BLaER1 treated with 17β-estradiol and CSF1 and Interleukin-3, amounts not matched to agents 10 nM and 100 nM (cell line): ENCODE measurements at regions not wholly inside any gene's neighbourhood (a gene's known extent, or its start where the extent isn't known, plus 50 kb on each side); places are given as distances from the start of the nearest gene placed in this dataset.
A peak's percentile ranks its signal among the peaks of the same experiment; 100 is the strongest.
"Not testable (repeated sequence)": the region's sequence is repeated elsewhere in the genome, so short reads cannot be mapped to it uniquely, and the experiment has no call there.

ENCODE experiments used
- H3K27ac ChIP-seq, 11 experiments: shearing (Covaris generic); formaldehyde crosslinking; 2 replicates each; pipeline ENCODE4 v1.8.1; 2022
- H3K27me3 ChIP-seq, 11 experiments: shearing (Covaris generic); formaldehyde crosslinking; 2 replicates each; pipeline ENCODE4 v1.8.1; 2022
- H3K36me3 ChIP-seq, 11 experiments: shearing (Covaris generic); formaldehyde crosslinking; 2 replicates each; pipeline ENCODE4 v1.8.1; 2022
- H3K4me1 ChIP-seq, 10 experiments: shearing (Covaris generic); formaldehyde crosslinking; 2 replicates each; pipeline ENCODE4 v1.8.1; 2022
- H3K4me2 ChIP-seq, 11 experiments: shearing (Covaris generic); formaldehyde crosslinking; 2 replicates each; pipeline ENCODE4 v1.8.1; 2022
- H3K4me3 ChIP-seq, 10 experiments: shearing (Covaris generic); formaldehyde crosslinking; 2 replicates each; pipeline ENCODE4 v1.8.1; 2022
- H3K9ac ChIP-seq, 11 experiments: shearing (Covaris generic); formaldehyde crosslinking; 2 replicates each; pipeline ENCODE4 v1.8.1; 2022
- H3K9me3 ChIP-seq, 11 experiments: shearing (Covaris generic); formaldehyde crosslinking; replicated peaks in 1 of 11; 2 replicates each; pipeline ENCODE4 v1.8.1; 2022
- H4K20me1 ChIP-seq, 11 experiments: shearing (Covaris generic); formaldehyde crosslinking; 2 replicates each; pipeline ENCODE4 v1.8.1; 2022
- Cebpa-rat ChIP-seq, 11 experiments: shearing (Covaris generic); IDR thresholded peaks; 2 replicates each; pipeline ENCODE4 v1.8.1; 2022

- H3K9me3 ChIP-seq = no peaks in the 10 kb centered on the region
- H3K27ac ChIP-seq = no peak overlapping the region
- H3K36me3 ChIP-seq = no peaks in the 10 kb centered on the region
- H3K27me3 ChIP-seq = no peaks in the 10 kb centered on the region
- no peaks in the 10 kb centered on the region for H4K20me1 ChIP-seq
- peaks cover 0 to 4% (median 0%) of the 10 kb centered on the region in 10 experiments; a peak in 2 of 20 replicates for H3K4me1 ChIP-seq
- no peak overlapping the region for H3K9ac ChIP-seq
- TF ChIP-seq Cebpa-rat (IDR thresholded peaks at IDR 0.05) = no peak
- no peak overlapping the region for H3K4me3 ChIP-seq
- H3K4me2 ChIP-seq = 0 out of 22 replicates have a peak overlapping the region, but pooled peaks of 1 of the 11 experiments have one; percentile 1
These were observed 418.6 kb downstream of the NELL2 start for GRCh38 chr12:44457465-44457864.

DNA sequence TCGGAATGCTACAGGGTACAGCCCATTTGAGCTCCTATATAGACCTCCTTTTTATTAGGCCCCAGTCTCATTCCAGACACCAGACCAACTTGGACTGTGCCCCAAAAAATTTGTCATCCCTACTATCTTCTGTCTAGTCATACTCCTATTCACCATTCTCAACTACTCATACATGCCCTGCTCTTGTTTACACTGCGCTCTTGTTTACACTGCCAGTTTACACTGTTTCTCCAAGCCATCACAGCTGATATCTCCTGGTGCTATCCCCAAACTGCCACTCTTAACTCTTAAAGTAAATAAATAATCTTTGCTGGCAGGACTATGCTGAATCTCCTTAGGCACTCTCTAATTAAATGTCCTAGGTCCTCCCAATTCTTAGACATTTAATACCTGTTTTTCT, 421.2 kb downstream of the NELL2 start:
- H3K4me3 ChIP-seq, H3K9ac ChIP-seq, H3K27me3 ChIP-seq, H4K20me1 ChIP-seq, H3K36me3 ChIP-seq, H3K4me2 ChIP-seq, H3K9me3 ChIP-seq, H3K4me1 ChIP-seq, H3K27ac ChIP-seq: not testable (repeated sequence)

- TF ChIP-seq Cebpa-rat (IDR thresholded peaks at IDR 0.05) = no peak
- no peaks in the 10 kb centered on the region for H3K36me3 ChIP-seq
- H3K27me3 ChIP-seq = no peaks in the 10 kb centered on the region
- no peaks in the 10 kb centered on the region for H3K9me3 ChIP-seq
- H3K4me2 ChIP-seq = no peak overlapping the region
- H3K27ac ChIP-seq = no peak overlapping the region
- no peak overlapping the region for H3K9ac ChIP-seq
- no peaks in the 10 kb centered on the region for H3K4me1 ChIP-seq
- H3K4me3 ChIP-seq = no peak overlapping the region
- no peaks in the 10 kb centered on the region for H4K20me1 ChIP-seq
These were observed 429.9 kb downstream of the NELL2 start for GRCh38 chr12:44446181-44446580.

- Histone ChIP-seq H3K27ac (no peak overlapping the region), H3K9me3 (no peaks in the 10 kb centered on the region), H4K20me1 (no peaks in the 10 kb centered on the region), H3K4me1 (no peaks in the 10 kb centered on the region), H3K27me3 (no peaks in the 10 kb centered on the region), H3K36me3 (no peaks in the 10 kb centered on the region), H3K9ac (no peak overlapping the region), H3K4me3 (no peak overlapping the region), H3K4me2 (no peak overlapping the region)
- TF ChIP-seq Cebpa-rat (IDR thresholded peaks at IDR 0.05) = no peak
These were observed 435.0 kb downstream of the NELL2 start for GRCh38 chr12:44441155-44441554.
